ENCODE measurements at regions not wholly inside any gene's neighbourhood (a gene's known extent, or its start where the extent isn't known, plus 50 kb on each side); places are given as distances from the start of the nearest gene placed in this dataset.

DNA sequence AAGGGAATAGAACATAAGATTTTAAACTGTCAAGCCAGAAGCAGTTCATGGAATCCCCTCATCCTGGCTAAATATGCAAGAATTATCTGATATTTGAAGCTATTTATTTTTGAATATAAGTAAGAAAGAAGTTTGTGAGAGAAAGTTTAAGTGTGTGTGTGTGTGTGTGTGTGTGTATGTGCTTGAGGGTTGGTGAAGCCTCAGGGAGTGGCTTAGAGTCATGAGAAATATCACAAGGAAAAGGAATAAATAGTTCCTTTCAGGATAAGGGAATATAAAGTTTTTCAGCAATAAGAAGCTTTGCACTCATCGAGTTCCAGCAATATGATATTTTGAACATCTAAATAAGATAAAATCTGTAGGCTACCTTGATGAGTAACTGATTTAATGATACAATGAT, 359.6 kb downstream of the MEIS1 start:
- no peak for DNase-seq (ENCODE audit: low read depth in 2 of 2)

- no peak for DNase-seq (ENCODE audit: low read depth in 2 of 2)
Observed at GRCh38 chr2:66802877-66803276, 368.0 kb downstream of the MEIS1 start.

DNA sequence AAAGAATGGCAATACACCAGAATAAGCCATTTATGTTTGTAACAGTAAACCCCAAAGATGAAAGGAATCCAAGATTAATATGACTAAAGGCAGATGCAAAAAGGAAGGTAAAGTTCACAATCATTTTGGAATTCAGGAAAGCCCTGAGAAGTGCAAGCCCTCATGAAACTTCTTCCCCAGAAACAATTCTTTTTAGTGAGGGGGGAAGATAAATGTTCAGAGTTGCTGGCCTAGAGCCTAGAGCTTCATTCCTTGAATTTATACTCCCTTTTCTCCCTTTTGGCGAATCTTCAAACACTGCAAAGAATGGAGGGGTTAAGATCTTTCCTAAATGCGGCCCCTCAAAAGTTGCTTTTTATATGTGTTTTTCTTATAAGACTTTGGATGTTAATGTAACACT, 368.8 kb downstream of the MEIS1 start:
- DNase-seq (ENCODE audit: low read depth in 2 of 2), result no peak

- DNase-seq (ENCODE audit: low read depth in 2 of 2), result no peak
Observed at GRCh38 chr2:66805016-66805865, 370.3 kb downstream of the MEIS1 start.

GRCh38 chr2:66805968-66806367, 371.0 kb downstream of the MEIS1 start:
- DNase-seq (ENCODE audit: low read depth in 2 of 2), result no peak

- DNase-seq (ENCODE audit: low read depth in 2 of 2), result no peak
Observed at GRCh38 chr2:66813525-66813924, 378.6 kb downstream of the MEIS1 start.

DNA sequence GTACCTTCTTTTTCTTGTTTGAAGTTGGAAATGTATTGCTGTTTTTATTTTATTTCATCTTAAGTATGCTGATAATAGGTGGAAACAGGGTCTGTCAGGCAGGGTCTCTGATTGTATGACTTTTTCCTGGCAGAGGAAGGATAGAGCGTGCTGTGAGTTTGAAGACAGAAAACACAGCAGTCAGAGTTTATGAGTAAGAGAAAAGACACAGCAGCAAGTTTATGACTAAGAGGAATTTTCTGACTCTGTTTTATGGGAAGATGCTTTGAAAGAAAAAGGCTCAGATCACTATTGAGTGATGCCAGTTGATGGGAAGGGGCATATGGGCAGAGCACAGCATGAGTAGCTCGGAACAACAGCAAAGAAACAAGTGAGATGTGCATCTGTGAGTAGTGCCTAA, 379.1 kb downstream of the MEIS1 start:
- DNase-seq (ENCODE audit: low read depth in 2 of 2), result no peak

GRCh38 chr2:66814916-66815315, 380.0 kb downstream of the MEIS1 start:
- DNase-seq (ENCODE audit: low read depth in 2 of 2), result no peak

- no peak for DNase-seq (ENCODE audit: low read depth in 2 of 2)
Observed at GRCh38 chr2:66815886-66816285, 381.0 kb downstream of the MEIS1 start.

DNA sequence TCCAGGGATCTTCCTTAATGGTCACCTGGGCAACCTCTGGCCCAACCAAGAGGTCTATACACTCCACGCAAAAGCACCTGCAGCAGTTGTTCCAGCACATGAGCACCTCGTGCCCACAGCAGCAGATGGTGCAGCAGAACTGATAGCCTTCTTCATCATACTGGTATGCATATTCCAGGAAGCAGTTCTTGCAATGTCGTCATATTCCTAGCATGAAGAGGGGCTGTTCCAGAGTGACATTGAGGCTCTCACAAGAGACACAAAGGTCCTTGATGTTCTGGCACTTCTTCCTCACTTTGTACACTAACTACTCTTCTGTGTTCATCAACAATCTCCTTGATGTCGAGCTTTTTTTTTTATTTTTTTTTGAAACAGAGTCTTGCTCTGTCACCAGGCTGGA, 386.2 kb downstream of the MEIS1 start:
- no peak for DNase-seq (ENCODE audit: low read depth in 2 of 2)

DNA sequence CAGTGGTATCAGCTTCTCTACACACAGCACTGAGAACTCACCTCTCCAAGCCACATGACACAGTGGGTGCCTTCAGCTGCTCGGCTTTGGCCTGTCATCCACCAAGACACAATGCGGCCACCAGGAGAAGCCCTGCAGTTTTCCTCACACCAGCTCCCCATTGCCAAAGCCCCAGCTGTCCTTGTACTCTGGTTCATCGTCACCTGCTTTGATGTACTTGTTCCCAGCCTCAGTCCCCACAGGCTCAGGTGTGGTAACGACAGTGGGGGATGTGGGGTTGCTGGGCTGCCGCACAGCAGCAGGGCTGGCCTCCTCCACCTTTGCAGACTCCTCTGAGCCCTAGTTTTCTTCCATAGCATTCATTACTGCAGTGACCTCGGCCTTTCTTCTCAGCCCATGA, 387.3 kb downstream of the MEIS1 start:
- no peak for DNase-seq (ENCODE audit: low read depth in 2 of 2)

- no peak for DNase-seq (ENCODE audit: low read depth in 2 of 2)
Observed at GRCh38 chr2:66824926-66825325, 390.0 kb downstream of the MEIS1 start.

DNA sequence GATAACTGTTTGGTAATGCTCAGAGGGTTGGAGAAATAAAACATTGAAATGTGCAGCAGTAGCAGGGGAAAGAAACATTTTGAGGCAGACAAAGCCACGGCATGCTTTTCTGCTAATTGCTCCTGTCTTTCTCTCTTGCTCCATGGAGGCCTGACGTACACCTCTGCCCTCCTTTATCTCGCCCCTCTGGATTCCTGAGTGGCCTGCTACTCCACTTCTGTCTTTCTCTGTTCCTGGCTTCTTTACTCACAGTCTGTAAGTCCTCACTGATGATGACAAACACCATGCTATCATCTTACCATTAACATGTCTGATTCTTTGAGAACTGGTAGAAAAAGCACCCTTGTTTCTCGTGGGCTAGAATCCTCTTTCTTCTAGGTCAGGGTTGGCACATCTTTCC, 392.9 kb downstream of the MEIS1 start:
- no peak for DNase-seq (ENCODE audit: low read depth in 2 of 2)

DNA sequence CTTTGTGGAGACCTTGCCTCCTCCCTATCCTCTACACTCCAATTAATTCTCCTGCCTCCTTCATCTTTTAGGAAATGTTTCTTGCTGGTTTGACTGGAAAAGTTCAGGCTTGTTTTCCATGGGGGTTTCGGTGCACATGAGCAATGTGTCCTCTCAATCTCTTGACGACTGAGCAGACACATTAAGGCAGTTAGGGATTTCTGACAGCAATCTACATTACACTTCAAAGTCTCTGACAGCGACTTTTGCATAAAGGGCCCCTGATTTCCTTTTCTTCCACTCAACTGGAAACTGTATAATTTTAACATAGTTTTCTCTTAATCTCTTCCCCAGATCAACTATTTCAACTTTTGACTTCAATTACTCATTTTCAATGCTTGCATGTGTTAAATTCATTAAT, 394.0 kb downstream of the MEIS1 start:
- DNase-seq (ENCODE audit: low read depth in 2 of 2), result no peak

GRCh38 chr2:66830881-66831280, 396.0 kb downstream of the MEIS1 start:
- no peak for DNase-seq (ENCODE audit: low read depth in 2 of 2)

DNA sequence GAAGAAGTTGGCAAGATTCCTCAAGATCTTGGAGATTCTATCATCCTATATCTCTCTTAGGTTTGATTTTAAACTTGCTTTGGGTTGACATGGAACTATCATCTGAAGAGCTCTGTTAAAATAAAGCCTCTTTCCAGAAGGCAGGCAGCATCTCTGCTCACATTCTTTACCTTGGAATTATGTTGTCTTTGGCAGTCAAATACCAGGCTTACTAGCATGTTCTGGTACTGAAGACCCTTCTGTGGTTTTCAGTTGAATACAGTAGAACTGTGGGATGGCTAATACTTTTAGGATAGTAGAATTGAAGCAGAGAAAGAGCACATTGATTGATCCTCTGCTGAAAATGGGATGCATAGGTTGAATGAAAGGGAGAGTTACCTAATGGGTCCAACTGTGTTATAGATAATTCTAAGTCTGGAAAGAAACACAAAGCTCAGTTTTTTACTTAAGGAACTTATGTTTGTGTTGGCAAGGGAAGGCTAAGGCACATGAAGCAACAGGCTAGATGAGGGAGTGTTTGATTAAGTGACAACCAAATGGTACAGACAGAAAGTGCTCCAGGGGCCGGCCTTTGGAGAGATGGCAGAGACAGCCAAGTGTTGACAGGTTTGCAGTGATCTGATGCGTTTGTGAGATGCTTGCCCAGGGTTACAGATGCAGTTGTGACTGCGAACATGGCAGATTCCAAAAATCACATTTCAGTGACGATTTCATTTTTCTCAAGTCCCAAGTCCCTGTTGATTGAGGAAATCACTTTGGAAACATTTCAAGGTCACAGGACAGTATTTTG, 397.9 kb downstream of the MEIS1 start:
- no peak for DNase-seq (ENCODE audit: low read depth in 2 of 2)

DNA sequence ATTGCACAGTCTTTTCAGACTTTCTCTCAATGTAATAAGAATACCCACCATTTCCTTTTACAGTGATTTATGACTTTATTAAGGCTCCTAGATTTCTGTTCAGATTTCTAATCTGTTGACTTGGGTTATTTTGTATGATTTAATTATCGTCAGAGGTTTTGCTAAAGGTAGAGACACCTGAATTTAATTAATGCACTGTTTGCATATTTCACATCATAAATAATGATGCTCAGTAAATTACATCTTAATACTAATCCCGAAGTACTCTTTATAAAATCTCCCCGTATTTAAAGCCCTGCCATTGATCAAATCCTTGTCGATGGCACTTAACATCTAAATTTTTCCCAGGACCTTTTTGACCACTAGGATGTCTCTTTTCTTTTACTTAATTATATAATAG, 399.9 kb downstream of the MEIS1 start:
- DNase-seq (ENCODE audit: low read depth in 2 of 2), result no peak

DNA sequence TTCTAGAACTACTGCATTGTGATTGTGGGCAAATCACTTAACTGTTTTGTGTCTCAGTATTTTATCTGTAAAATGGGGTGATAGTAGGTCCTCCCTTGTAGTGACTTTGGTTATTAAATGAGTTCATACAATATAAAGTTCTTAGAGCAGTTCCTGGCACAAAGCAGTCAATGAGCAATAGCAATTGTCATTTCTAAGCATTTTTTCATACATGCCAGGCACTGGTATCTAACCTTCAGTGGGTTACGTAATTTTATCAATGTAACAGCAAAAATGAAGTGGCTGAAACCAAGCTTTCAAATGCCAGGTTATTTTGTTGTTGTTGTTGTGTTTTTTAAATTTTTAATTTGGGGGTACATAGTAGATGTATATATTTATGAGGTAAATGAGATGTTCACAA, 401.9 kb downstream of the MEIS1 start:
- DNase-seq (ENCODE audit: low read depth in 2 of 2), result no peak

- DNase-seq (ENCODE audit: low read depth in 2 of 2), result no peak
Observed at GRCh38 chr2:66839551-66840320, 404.8 kb downstream of the MEIS1 start.

GRCh38 chr2:66840321-66841002, 405.5 kb downstream of the MEIS1 start:
- no peak for DNase-seq (ENCODE audit: low read depth in 2 of 2)

DNA sequence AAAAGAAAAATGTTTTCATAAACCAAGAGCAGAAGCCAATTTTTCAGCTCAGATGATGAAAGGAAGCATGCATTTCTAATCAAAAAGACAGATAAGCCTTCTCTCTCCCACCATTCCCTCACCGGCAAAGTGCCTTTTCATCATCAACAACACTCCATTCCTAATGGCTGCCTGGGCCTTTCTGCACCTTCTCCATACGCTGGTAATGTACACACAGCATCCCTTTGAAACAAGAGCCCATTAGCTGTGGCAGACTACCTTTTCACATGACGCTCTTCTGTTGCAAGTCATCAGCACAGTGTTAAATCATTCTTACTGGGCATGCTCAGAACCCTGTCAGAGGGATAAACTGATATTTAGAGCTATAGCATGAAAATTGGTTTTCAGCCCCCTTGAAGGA, 408.9 kb downstream of the MEIS1 start:
- DNase-seq (ENCODE audit: low read depth in 2 of 2), result no peak

- DNase-seq (ENCODE audit: low read depth in 2 of 2), result no peak
Observed at GRCh38 chr2:66845307-66845706, 410.4 kb downstream of the MEIS1 start.

All from dermis microvascular lymphatic vessel endothelial cell (primary cell).